DOHH2 (cell line): ENCODE measurements at regions not wholly inside any gene's neighbourhood (a gene's known extent, or its start where the extent isn't known, plus 50 kb on each side); places are given as distances from the start of the nearest gene placed in this dataset.

Source experiments
- EZH2phosphoT487 ChIP-seq: fragments of 200-600 bp; sonication (generic); IDR thresholded peaks from 2 replicates; pipeline ENCODE4 v1.6.1; 2017; ENCODE audit warnings: borderline replicate concordance, mild to moderate bottlenecking, antibody characterized with exemption, low read length, moderate library complexity, mixed read lengths
- TF ChIP-seq, protein P1 (sequence below): fragments of 200-600 bp; sonication (generic); IDR thresholded peaks from one replicate; pipeline ENCODE4 v1.5.1; 2014; ENCODE audit warnings: antibody characterized with exemption, mild to moderate bottlenecking, low read depth, low read length; ENCODE audit not compliant: poor library complexity, severe bottlenecking

DNA sequence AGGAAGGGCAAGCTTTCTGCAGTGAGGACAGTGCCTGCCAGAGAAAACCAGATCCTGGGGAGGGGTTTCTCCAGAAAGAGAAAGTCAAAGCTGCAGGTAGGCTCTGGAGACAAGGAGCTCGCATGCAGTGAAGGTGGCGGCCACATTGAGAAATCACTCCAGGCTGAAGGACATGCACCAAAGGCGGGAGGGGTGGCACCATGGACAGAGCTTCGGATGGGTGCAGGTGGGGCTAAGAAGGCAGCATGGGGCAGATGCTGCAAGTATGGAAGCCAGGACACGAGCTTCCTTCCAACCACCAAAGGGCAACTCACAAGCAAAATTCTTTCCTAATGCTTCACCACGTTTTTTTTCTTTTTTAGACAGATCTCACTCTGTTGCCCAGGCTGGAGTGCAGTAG, 104.4 kb upstream of the SLC35G4 start:
- TF ChIP-seq, protein P1, sequence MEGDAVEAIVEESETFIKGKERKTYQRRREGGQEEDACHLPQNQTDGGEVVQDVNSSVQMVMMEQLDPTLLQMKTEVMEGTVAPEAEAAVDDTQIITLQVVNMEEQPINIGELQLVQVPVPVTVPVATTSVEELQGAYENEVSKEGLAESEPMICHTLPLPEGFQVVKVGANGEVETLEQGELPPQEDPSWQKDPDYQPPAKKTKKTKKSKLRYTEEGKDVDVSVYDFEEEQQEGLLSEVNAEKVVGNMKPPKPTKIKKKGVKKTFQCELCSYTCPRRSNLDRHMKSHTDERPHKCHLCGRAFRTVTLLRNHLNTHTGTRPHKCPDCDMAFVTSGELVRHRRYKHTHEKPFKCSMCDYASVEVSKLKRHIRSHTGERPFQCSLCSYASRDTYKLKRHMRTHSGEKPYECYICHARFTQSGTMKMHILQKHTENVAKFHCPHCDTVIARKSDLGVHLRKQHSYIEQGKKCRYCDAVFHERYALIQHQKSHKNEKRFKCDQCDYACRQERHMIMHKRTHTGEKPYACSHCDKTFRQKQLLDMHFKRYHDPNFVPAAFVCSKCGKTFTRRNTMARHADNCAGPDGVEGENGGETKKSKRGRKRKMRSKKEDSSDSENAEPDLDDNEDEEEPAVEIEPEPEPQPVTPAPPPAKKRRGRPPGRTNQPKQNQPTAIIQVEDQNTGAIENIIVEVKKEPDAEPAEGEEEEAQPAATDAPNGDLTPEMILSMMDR: no peak
- TF ChIP-seq EZH2phosphoT487: no peak
